ENCODE measurements at regions not wholly inside any gene's neighbourhood (a gene's known extent, or its start where the extent isn't known, plus 50 kb on each side); places are given as distances from the start of the nearest gene placed in this dataset.

DNA sequence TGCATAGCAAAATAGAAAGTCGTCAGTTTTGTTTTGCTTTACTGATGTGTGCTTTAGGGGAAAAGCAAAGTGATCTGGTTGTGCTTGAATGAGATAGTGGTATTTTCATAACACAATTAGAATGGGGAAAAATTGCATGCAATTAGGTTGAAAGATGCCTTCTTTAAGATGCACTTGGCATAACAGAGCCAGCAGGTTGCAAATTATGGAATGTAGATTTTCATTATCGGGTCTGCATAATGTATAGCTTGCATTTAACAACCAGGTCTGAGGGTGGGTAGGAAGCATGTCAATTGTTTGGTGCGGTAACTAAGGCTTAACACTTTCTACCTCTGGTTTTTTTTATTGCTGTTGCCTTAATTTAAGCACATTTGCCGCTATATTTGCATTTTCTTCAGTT lies 370.7 kb upstream of the MCTP2 start:
- TF ChIP-seq CTCF (IDR thresholded peaks at IDR 0.05; ENCODE audit: unreplicated experiment) = no peak
- no TSS peak for BruUV-seq (replicated peaks)
- no peak for DNase-seq
- no peaks in the 10 kb centered on the region for H3K36me3 Mint-ChIP-seq (ENCODE audit: insufficient read depth, unreplicated experiment)
- H3K4me3 Mint-ChIP-seq (ENCODE audit: low read depth, unreplicated experiment) = no peak overlapping the region
- CTCF ChIA-PET = no interaction called here
- no peaks in the 10 kb centered on the region for H3K27me3 Mint-ChIP-seq (ENCODE audit: unreplicated experiment)
- no peak overlapping the region for H3K27ac Mint-ChIP-seq (ENCODE audit: unreplicated experiment)
- peaks cover 5% of the 10 kb centered on the region for H3K9me3 Mint-ChIP-seq (ENCODE audit: low read depth, unreplicated experiment)
- intact Hi-C loops (cut with micrococcal nuclease; ENCODE audit: unreplicated experiment) = no loop called here
- H3K4me1 Mint-ChIP-seq (ENCODE audit: low read depth, unreplicated experiment) = no peaks in the 10 kb centered on the region

GRCh38 chr15:93859176-93859575 lies 372.2 kb upstream of the MCTP2 start:
- no peaks in the 10 kb centered on the region for H3K4me1 Mint-ChIP-seq (ENCODE audit: low read depth, unreplicated experiment)
- H3K27ac Mint-ChIP-seq (ENCODE audit: unreplicated experiment) = no peak overlapping the region
- BruUV-seq (replicated peaks) = no TSS peak
- H3K36me3 Mint-ChIP-seq (ENCODE audit: insufficient read depth, unreplicated experiment) = no peaks in the 10 kb centered on the region
- DNase-seq = no peak
- no peaks in the 10 kb centered on the region for H3K27me3 Mint-ChIP-seq (ENCODE audit: unreplicated experiment)
- intact Hi-C loops (cut with micrococcal nuclease; ENCODE audit: unreplicated experiment) = no loop called here
- H3K4me3 Mint-ChIP-seq (ENCODE audit: low read depth, unreplicated experiment) = no peak overlapping the region
- TF ChIP-seq CTCF (IDR thresholded peaks at IDR 0.05; ENCODE audit: unreplicated experiment) = no peak
- H3K9me3 Mint-ChIP-seq (ENCODE audit: low read depth, unreplicated experiment) = peaks cover 6% of the 10 kb centered on the region
- CTCF ChIA-PET = interaction anchor here (0.7 kb wide), 1 partner anchor 12 kb away, joined by 3 read pairs; no protein-coding TSS in a partner anchor

DNA sequence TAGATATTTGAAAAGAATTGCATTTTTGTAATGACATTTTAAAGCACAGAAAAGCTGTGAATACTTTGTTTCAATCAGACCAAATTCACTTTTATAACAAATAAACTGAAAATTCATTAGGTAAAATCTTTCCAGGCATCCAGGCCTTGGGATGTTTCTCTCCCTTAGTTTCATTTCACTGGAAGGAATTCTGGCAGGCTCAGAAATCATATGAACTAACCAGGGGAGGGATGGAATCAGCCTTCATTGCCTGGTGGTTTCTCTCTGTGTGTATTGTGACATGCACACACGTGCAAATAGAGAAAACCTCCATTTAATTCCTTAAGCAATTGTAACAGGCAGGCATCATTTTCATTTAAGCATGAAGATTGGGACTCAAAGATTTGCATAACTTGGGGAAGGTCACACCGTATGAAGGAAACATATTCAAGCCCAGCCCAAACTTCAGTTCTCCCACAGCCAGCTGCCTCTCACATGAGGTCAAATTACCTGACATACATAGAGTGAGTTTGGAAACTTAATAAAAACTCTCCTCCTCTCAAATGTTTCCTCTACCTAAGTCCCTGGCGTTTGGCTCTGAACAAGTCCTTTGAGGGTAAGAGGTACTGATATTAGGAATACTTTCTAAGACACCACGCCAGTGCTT lies 376.1 kb upstream of the MCTP2 start:
- TF ChIP-seq CTCF (IDR thresholded peaks at IDR 0.05; ENCODE audit: unreplicated experiment) = no peak
- H3K9me3 Mint-ChIP-seq (ENCODE audit: low read depth, unreplicated experiment) = peaks cover 13% of the 10 kb centered on the region
- no peak overlapping the region for H3K27ac Mint-ChIP-seq (ENCODE audit: unreplicated experiment)
- intact Hi-C loops (cut with micrococcal nuclease; ENCODE audit: unreplicated experiment) = no loop called here
- no peaks in the 10 kb centered on the region for H3K36me3 Mint-ChIP-seq (ENCODE audit: insufficient read depth, unreplicated experiment)
- DNase-seq = no peak
- CTCF ChIA-PET = interaction anchor here (0.7 kb wide), 1 partner anchor 51 kb away, joined by 3 read pairs; no protein-coding TSS in a partner anchor
- BruUV-seq (replicated peaks) = no TSS peak
- H3K4me1 Mint-ChIP-seq (ENCODE audit: low read depth, unreplicated experiment) = no peaks in the 10 kb centered on the region
- no peak overlapping the region for H3K4me3 Mint-ChIP-seq (ENCODE audit: low read depth, unreplicated experiment)
- no peaks in the 10 kb centered on the region for H3K27me3 Mint-ChIP-seq (ENCODE audit: unreplicated experiment)

DNA sequence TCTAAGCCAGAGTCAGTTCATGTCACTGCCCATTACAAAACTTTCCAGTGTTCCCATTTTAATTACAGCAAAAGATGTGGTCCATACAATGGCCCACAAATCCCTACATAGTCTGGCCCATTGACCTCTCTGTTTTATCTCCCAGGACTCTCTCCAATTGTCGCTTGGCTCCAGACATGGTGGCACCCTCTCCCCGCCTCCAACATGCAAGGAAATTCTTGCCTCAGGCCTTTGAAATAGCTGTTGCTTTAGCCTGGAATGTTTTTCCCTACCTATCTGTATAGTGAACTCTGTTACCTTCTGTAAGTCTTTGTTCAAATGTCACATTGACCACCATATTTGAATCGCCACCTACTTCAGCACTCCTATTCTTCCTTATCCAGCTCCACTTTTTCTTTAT lies 377.3 kb upstream of the MCTP2 start:
- Mint-ChIP-seq H3K27me3 (ENCODE audit: unreplicated experiment) (no peaks in the 10 kb centered on the region), H3K4me1 (ENCODE audit: low read depth, unreplicated experiment) (no peaks in the 10 kb centered on the region), H3K9me3 (ENCODE audit: low read depth, unreplicated experiment) (peaks cover 13% of the 10 kb centered on the region), H3K27ac (ENCODE audit: unreplicated experiment) (no peak overlapping the region), H3K36me3 (ENCODE audit: insufficient read depth, unreplicated experiment) (no peaks in the 10 kb centered on the region), H3K4me3 (ENCODE audit: low read depth, unreplicated experiment) (no peak overlapping the region)
- no peak for TF ChIP-seq CTCF (IDR thresholded peaks at IDR 0.05; ENCODE audit: unreplicated experiment)
- intact Hi-C loops (cut with micrococcal nuclease; ENCODE audit: unreplicated experiment) = no loop called here
- DNase-seq = no peak
- BruUV-seq (replicated peaks) = no TSS peak
- CTCF ChIA-PET = no interaction called here
